ENCODE measurements at regions not wholly inside any gene's neighbourhood (a gene's known extent, or its start where the extent isn't known, plus 50 kb on each side); places are given as distances from the start of the nearest gene placed in this dataset.

DNA sequence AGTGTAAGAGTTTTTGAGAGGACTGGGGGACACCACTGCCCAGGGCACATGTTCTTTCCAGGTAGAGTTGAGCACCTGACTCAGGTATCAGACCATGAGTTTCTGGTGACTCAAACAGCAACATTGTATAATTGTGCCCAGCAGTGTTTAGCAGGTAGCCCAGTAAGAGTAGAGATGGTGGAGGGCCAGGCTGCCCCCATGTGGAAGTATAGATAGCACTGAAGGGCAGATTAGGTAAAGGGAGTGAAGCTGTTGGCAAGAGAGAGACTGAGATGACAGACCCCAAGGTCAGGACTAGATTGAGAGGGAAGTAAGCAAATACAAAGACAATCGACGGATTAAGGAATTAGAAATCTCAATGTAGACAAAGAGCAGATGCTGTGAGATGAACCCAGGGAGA is 74.6 kb downstream of the TRIM42 start:
- intact Hi-C loops (cut with micrococcal nuclease): no loop called here

DNA sequence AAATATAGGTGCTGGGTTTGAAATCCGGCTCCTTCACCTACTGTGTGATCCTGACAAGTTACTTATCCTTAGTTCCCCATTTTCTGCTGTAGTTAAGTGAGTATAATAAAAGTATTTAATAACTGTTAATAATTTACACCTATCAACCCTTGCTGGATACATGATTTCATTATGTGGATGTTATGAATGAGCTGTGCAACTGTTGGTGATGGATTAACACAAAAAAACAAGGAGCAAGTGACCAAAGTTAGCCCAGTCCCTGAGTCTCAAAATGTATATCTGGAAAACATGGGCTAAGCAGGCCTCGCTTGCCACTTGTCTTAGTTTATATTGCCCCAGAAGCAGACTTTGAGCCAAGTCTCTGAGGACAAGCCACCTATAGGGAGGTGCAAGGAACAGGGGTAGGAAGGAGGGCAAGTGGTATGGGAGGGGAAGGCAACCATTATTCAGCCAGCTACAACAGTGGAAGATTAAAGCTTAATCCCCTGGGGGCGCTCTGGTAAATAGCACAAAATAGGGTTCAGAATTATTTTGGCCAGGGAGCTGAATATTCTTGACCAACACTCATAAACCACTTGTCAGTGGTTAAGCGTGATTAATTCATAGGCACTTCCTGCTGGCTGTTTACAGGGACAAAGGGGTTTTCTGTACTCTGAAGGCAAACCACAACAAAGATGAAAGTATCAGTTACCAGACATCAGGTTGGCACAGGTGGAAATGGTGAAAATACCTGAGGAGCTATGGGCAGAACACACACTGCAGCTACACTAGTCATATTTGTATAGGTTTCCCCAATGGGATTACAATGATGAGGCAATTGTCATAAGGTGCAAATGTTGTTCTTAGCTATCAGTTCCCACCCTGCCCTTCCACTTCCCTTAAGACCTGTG is 76.2 kb downstream of the TRIM42 start:
- Mint-ChIP-seq H3K4me1 (ENCODE audit: low read depth) (peaks cover 3% of the 10 kb centered on the region), H3K4me3 (no peak overlapping the region), H3K27me3 (ENCODE audit: low read depth) (peaks cover 2% of the 10 kb centered on the region), H3K36me3 (ENCODE audit: low read depth) (no peaks in the 10 kb centered on the region), H3K9me3 (no peaks in the 10 kb centered on the region), H3K27ac (no peak overlapping the region)
- CTCF ChIA-PET: no interaction called here
- intact Hi-C loops (cut with micrococcal nuclease): no loop called here
- no peak for DNase-seq

More for the DNA sequence above, 74.6 kb downstream of the TRIM42 start:
- no peak for DNase-seq
- Mint-ChIP-seq H3K36me3 (ENCODE audit: low read depth) (no peaks in the 10 kb centered on the region), H3K9me3 (no peaks in the 10 kb centered on the region), H3K27me3 (ENCODE audit: low read depth) (peaks cover 2% of the 10 kb centered on the region), H3K27ac (no peak overlapping the region), H3K4me3 (no peak overlapping the region), H3K4me1 (ENCODE audit: low read depth) (peaks cover 3% of the 10 kb centered on the region)
- CTCF ChIA-PET: no interaction called here

DNA sequence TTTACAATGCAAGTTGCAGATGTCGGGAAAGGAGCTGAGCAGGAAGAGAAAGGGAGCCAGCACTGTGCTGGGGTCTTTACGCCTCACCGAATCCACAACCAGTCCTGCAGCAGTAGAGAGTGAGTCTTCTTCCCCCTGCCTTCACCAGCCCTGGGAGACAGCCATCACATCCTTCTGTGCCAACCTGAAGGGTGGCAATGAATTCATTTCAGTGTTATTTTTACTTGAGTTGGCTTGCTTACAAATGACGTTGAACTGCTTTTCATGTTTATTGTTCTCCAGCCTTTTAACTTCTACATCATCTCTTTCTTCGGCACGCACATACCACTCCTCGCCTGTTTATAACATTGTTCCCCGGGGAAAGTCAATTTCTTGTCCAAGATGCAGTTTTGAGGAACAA is 77.1 kb downstream of the TRIM42 start:
- Mint-ChIP-seq H3K4me3 (no peak overlapping the region), H3K9me3 (no peaks in the 10 kb centered on the region), H3K36me3 (ENCODE audit: low read depth) (no peaks in the 10 kb centered on the region), H3K27me3 (ENCODE audit: low read depth) (peaks cover 2% of the 10 kb centered on the region), H3K27ac (no peak overlapping the region), H3K4me1 (ENCODE audit: low read depth) (peaks cover 3% of the 10 kb centered on the region)
- no peak for DNase-seq
- intact Hi-C loops (cut with micrococcal nuclease): no loop called here
- CTCF ChIA-PET: no interaction called here

DNA sequence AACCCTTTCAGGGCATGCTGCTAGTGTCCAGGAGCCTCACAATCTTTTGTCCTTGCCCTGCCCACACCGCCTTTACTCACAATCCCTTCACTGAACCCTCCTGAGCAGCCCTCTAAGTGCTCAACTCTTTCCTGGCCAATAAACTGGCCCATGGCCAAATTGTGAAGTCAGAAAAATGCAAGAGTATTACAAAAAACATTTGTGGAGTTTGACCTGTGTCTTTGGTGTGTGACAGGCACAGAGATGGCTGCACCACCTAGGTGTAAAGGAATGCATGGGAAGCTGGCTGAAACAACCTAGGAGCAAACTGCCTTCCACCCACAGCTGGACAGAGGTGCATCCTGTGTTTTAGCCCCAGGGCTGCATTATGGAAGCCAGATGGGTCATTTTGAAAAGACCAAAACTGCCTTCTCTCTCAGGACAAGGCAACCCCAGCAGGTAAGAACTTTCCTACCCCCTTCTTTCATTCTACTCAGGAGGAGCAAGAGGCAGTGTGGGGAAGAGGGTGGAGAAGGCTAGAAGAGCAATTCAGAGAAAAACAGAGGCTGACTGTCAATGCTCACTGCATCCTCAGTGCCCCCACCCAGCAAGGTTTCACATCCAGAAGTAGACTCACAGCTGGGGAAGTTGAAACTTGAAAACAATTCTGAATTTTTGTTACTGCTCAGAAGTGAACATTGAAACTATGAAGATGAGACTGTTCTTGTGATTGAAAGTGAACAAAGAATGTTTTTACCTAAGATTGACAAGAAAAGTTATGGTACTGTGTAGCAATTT is 78.6 kb downstream of the TRIM42 start:
- H3K4me1 Mint-ChIP-seq (ENCODE audit: low read depth): peaks cover 3% of the 10 kb centered on the region
- CTCF ChIA-PET: interaction anchor here (2.0 kb wide), 1 partner anchor 11 kb away, joined by 6 read pairs; no protein-coding TSS in a partner anchor
- no peak overlapping the region for H3K4me3 Mint-ChIP-seq
- no peaks in the 10 kb centered on the region for H3K9me3 Mint-ChIP-seq
- H3K27me3 Mint-ChIP-seq (ENCODE audit: low read depth): peaks cover 2% of the 10 kb centered on the region
- intact Hi-C loops (cut with micrococcal nuclease): no loop called here
- H3K27ac Mint-ChIP-seq: no peak overlapping the region
- H3K36me3 Mint-ChIP-seq (ENCODE audit: low read depth): no peaks in the 10 kb centered on the region
- no peak for DNase-seq

DNA sequence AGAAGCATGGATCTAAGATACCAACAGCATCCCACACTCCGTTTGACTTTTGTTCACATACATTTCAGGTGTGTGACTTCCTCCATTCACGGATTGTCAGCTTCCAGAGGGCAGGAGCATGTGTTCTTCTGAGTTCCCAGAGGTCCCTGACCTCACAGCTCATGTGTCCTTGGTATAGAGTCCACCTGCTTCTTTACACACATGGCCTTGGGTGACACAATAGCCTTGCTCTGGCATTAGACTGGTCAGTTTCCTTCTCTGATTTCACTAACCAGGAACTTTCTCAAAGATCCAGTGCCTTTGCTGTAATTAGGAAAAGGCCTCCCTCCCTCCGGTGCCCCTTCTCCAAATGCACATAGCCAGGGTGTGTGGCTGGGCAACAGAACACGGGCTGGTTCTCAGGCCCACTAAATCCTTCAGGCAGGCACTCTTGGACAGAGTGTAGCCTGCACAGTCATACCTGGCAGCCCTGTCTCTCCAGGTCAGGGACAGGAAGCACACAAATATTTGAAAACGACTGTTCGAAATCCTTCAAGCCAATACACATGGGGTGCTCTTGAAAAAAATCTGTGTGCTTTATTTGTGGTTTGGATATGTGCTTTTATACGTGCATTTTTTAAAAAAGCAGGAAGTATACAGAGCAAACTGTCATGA is 81.1 kb downstream of the TRIM42 start:
- Mint-ChIP-seq H3K4me3 (no peak overlapping the region), H3K27ac (no peak overlapping the region), H3K4me1 (ENCODE audit: low read depth) (peaks cover 3% of the 10 kb centered on the region), H3K36me3 (ENCODE audit: low read depth) (no peaks in the 10 kb centered on the region), H3K9me3 (no peaks in the 10 kb centered on the region), H3K27me3 (ENCODE audit: low read depth) (peaks cover 2% of the 10 kb centered on the region)
- no peak for DNase-seq
- intact Hi-C loops (cut with micrococcal nuclease): no loop called here
- CTCF ChIA-PET: no interaction called here

DNA sequence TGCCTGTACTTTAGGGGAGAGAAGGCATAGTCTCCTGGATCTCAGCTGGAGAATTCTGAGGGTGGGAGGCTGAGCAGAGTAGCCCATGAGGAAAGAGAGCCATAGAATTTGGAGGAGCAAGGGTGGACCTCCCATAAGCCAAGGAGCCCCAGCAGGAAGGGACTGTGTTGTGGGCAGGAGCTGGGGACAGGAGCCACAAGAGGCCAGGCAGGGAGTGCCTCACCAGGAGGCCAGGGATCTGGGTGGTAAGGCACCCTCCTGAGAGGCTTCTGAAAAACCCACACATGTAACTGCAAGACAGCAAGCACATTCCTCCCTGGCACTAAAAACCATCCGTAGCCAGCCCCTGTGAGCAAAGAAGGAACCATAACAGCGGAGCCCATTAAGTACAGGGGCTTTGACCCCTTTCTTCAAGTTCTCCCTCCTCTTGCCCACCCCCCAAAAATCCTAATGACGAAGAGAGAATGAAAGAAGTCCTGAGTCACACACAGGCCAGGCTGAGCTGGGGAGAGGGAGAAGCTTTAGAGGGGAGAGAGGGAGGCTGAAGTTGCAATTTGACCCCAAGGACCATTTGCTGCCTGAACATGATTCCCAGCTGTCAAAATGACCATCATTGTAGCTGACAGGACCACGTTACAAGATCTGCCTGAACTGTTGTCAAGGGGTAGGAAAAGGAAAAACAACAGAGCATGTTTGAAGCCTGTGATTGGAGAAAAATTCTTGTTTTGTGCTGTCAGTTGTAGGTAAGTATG is 82.6 kb downstream of the TRIM42 start:
- no peak for DNase-seq
- H3K27ac Mint-ChIP-seq: no peak overlapping the region
- CTCF ChIA-PET: no interaction called here
- H3K4me3 Mint-ChIP-seq: no peak overlapping the region
- H3K9me3 Mint-ChIP-seq: no peaks in the 10 kb centered on the region
- H3K27me3 Mint-ChIP-seq (ENCODE audit: low read depth): peaks cover 2% of the 10 kb centered on the region
- no peaks in the 10 kb centered on the region for H3K36me3 Mint-ChIP-seq (ENCODE audit: low read depth)
- H3K4me1 Mint-ChIP-seq (ENCODE audit: low read depth): no peaks in the 10 kb centered on the region
- intact Hi-C loops (cut with micrococcal nuclease): no loop called here

DNA sequence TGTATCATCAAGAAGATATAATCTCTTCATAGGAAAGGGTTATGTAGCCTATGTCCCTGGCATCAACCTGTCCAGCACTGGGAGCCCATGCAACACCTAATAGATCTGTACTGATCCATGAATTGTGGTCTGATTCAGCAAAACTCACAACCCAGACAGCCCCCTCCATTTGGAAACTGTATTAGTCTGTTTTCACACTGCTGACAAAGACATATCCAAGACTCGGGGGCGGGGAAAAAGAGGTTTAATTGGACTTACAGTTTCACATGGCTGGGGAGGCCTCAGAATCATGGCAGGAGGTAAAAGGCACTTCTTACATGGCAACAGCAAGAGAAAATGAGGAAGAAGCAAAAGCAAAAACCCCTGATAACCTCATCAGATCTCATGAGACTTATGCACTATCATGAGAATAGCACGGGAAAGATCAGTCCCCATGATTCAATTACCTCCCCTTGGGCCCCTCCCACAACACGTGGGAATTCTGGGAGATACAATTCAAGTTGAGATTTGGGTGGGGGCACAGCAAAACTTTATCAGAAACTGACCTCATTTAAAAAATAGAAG is 83.3 kb downstream of the TRIM42 start:
- intact Hi-C loops (cut with micrococcal nuclease): no loop called here
- DNase-seq: no peak
- Mint-ChIP-seq H3K27me3 (ENCODE audit: low read depth) (peaks cover 2% of the 10 kb centered on the region), H3K4me1 (ENCODE audit: low read depth) (no peaks in the 10 kb centered on the region), H3K9me3 (no peaks in the 10 kb centered on the region), H3K27ac (no peak overlapping the region), H3K36me3 (ENCODE audit: low read depth) (no peaks in the 10 kb centered on the region), H3K4me3 (no peak overlapping the region)
- CTCF ChIA-PET: no interaction called here

DNA sequence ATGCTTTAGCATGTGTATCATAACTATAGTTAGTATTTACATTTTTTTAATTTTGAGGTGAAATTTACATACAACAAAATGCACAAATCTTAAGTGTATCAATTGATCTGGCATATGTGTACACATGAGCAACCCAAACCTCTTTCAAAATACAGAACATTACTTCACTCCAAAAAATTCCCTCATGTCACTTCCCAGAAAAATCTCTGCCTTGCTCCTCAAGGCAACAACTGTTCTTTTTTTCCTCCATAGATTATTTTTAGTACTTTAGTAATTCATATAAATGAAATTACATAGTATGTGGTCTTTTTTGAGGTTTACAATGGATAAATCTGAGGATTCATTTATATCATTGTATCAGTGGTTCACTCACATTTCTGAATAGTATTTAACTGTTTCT is 84.9 kb downstream of the TRIM42 start:
- Mint-ChIP-seq H3K4me1 (ENCODE audit: low read depth) (no peaks in the 10 kb centered on the region), H3K4me3 (no peak overlapping the region), H3K27me3 (ENCODE audit: low read depth) (no peaks in the 10 kb centered on the region), H3K36me3 (ENCODE audit: low read depth) (no peaks in the 10 kb centered on the region), H3K9me3 (no peaks in the 10 kb centered on the region), H3K27ac (no peak overlapping the region)
- no peak for DNase-seq
- CTCF ChIA-PET: no interaction called here
- intact Hi-C loops (cut with micrococcal nuclease): no loop called here

DNA sequence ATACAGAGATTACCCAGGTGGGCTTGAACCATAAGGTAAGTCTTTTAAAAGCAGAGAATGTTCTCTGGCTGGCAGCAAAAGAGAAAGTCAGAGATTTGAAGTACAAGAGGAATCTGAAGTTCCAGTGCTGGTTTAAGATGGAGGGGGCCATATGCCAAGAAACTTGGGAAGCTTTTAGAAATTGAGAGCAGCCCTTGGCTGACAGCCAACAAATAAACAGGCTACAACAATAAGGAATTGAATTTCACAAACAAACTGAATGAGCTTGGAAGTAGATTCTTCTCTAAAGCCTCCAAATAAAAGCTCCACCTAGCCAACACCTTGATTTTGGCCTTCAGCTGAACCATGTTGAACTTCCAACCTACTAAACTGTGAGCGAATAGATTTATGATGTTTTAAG is 85.7 kb downstream of the TRIM42 start:
- CTCF ChIA-PET: no interaction called here
- Mint-ChIP-seq H3K9me3 (no peaks in the 10 kb centered on the region), H3K27ac (no peak overlapping the region), H3K4me1 (ENCODE audit: low read depth) (no peaks in the 10 kb centered on the region), H3K4me3 (no peak overlapping the region), H3K27me3 (ENCODE audit: low read depth) (no peaks in the 10 kb centered on the region), H3K36me3 (ENCODE audit: low read depth) (no peaks in the 10 kb centered on the region)
- no peak for DNase-seq
- intact Hi-C loops (cut with micrococcal nuclease): no loop called here

DNA sequence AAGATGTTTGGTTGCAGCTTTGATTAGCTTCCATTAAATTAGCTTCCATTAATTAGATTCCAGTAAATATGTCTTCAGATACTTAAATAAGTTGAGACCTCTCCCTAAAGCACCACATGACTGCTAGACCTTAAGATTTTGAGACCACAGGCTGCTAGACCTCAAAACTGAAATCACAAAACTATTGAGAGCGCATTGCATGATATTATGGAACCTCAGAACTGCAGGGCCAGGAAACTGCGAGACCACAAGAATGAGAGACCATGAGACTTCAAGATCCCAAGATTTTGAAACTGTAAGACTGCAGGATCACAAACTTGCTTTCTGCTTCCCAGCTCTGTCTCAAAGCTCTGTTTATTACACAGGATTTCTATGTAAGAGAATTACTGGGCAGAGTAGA is 87.4 kb downstream of the TRIM42 start:
- H3K36me3 Mint-ChIP-seq (ENCODE audit: low read depth): no peaks in the 10 kb centered on the region
- no peaks in the 10 kb centered on the region for H3K27me3 Mint-ChIP-seq (ENCODE audit: low read depth)
- H3K27ac Mint-ChIP-seq: no peak overlapping the region
- no peak for DNase-seq
- no peaks in the 10 kb centered on the region for H3K4me1 Mint-ChIP-seq (ENCODE audit: low read depth)
- CTCF ChIA-PET: no interaction called here
- H3K4me3 Mint-ChIP-seq: no peak overlapping the region
- intact Hi-C loops (cut with micrococcal nuclease): no loop called here
- H3K9me3 Mint-ChIP-seq: no peaks in the 10 kb centered on the region

DNA sequence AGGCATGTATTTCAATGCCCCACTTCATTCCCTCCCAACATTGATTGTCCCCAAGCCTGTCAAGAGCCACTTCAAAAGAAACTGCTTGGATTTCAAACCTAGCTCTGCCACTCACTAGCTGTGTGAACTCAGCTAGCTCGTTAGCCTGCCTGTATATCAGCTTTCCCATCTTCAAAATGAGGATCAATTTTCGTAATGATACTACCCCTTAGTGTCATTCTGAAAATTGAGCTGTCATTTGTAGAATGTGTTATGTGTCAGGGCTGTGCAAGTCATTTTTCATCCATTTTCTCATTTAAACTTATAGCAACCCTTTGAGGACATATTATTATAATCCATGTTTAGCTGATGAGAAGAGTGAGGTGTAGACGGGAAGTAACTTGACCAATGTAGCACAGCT is 88.6 kb downstream of the TRIM42 start:
- H3K4me3 Mint-ChIP-seq: no peak overlapping the region
- DNase-seq: no peak
- no peaks in the 10 kb centered on the region for H3K9me3 Mint-ChIP-seq
- no peak overlapping the region for H3K27ac Mint-ChIP-seq
- intact Hi-C loops (cut with micrococcal nuclease): no loop called here
- H3K27me3 Mint-ChIP-seq (ENCODE audit: low read depth): peaks cover 6% of the 10 kb centered on the region
- CTCF ChIA-PET: interaction anchor here (1.1 to 1.9 kb wide), 3 partner anchors 9 to 98 kb away, joined by 3 to 6 read pairs (median 3); no protein-coding TSS in a partner anchor
- no peaks in the 10 kb centered on the region for H3K36me3 Mint-ChIP-seq (ENCODE audit: low read depth)
- no peaks in the 10 kb centered on the region for H3K4me1 Mint-ChIP-seq (ENCODE audit: low read depth)

DNA sequence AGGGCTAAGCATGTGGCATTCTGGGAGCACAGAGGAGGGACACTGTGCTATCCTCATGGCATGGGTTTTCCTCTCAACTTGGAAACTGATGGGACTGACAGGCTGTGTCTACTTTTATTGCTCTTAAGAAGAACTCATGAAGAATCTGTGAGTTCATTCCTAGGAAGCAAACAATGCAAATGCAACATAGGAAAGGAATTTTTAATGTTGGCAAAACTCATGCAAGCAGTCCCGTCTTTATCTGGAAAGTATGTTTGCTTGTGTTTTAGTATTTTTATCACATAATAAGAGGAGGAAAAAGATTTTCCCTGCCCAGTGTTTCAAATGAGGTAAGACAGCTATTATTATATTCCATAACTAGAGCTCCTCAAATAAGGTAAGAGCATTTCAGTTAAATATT is 89.7 kb downstream of the TRIM42 start:
- CTCF ChIA-PET: interaction anchor here (1.0 to 1.9 kb wide), 2 partner anchors 10 to 40 kb away, joined by 3 to 6 read pairs; no protein-coding TSS in a partner anchor
- no peak for DNase-seq
- Mint-ChIP-seq H3K27ac (no peak overlapping the region), H3K4me3 (no peak overlapping the region), H3K36me3 (ENCODE audit: low read depth) (no peaks in the 10 kb centered on the region), H3K27me3 (ENCODE audit: low read depth) (peaks cover 9% of the 10 kb centered on the region), H3K4me1 (ENCODE audit: low read depth) (no peaks in the 10 kb centered on the region), H3K9me3 (no peaks in the 10 kb centered on the region)
- intact Hi-C loops (cut with micrococcal nuclease): no loop called here

Data from activated naive CD4-positive, alpha-beta T cell treated with anti-CD3 and anti-CD28 coated beads for 36 hours (primary cell).